Iris pigment epithelial cell (primary cell): ENCODE measurements at regions not wholly inside any gene's neighbourhood (a gene's known extent, or its start where the extent isn't known, plus 50 kb on each side); places are given as distances from the start of the nearest gene placed in this dataset.

Source experiments
- DNase-seq: peaks from one replicate; pipeline ENCODE4 v3.0.0-alpha.2; 2011; ENCODE audit warnings: low read depth

- DNase-seq: no peak
Observed at GRCh38 chr9:78605041-78606000, 308.4 kb downstream of the PSAT1 start.

DNA sequence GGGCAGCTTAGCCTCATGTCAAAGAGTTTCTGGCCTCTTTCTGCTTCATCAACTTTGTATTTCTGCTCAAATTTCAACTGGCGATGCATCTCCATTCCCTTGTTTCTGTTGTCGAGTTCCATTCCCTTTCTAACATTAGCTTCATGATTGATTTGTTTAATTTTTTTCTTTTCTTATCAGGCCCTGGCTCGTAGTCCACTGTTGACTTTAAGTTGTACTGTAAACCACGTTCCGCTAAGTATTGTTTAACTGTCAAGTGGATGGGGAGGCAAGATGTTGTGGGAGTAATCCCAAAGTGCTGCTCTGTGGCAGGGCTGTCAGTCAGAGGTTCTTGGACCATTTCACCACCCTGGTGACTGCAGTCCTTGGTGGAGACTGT is 309.1 kb downstream of the PSAT1 start:
- DNase-seq: no peak

DNA sequence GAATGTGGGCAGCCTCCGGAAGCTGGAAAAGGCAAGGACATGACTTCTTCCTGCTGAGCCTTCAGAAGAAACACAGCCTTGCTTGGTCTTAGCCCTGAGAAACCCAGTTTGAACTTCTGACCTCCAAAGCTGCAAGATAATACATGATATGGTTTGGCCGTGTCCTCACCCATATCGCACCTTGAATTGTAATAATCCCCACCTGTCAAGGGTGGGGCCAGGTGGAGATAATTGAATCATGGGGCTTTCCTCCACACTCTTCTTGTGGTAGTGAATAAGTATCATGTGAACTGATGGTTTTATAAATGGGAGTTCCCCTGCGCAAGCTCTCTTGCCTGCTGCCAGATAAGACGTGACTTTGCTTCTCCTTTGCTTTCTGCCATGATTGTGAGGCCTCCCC is 310.9 kb downstream of the PSAT1 start:
- no peak for DNase-seq

GRCh38 chr9:78609450-78609849 is 312.5 kb downstream of the PSAT1 start:
- no peak for DNase-seq

DNA sequence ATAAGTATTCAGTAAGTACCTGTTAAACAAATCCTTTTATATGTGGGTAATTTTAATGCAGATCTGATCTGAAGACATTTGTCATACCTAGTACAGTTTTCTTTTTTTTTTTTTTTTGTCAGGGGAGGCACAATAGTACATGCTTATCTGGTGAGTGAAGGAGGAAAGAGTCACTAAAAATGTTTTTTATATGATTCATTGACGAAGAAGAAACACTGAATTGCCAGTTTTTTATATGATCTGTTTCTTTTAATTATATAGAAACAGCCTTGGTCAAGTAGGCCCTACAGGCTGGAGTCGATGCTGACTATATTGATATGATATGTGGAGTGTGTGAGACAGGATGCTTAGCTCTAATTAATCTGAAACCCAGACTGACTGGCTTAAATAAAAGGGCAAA is 315.2 kb downstream of the PSAT1 start:
- DNase-seq: peak; percentile 42

DNA sequence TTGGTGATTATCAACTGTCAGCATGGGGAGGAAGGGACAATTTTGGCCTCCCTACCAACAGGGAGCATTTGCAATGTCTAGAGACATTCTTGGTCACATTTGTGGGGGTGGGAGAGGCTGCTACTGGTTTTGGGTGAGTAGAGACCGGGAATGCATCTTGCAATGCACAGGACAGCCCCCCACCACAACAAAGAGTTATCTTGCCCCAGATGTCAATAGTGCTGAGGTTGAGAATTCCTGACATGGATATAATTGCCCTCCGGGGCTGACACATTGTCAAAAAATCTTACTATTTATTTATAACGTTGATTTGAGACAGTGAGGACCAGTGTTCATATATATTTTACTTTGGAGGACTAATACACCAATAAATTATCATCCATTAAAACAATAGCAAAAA is 316.1 kb downstream of the PSAT1 start:
- no peak for DNase-seq

- DNase-seq: no peak
Observed at GRCh38 chr9:78614892-78615291, 318.0 kb downstream of the PSAT1 start.

DNA sequence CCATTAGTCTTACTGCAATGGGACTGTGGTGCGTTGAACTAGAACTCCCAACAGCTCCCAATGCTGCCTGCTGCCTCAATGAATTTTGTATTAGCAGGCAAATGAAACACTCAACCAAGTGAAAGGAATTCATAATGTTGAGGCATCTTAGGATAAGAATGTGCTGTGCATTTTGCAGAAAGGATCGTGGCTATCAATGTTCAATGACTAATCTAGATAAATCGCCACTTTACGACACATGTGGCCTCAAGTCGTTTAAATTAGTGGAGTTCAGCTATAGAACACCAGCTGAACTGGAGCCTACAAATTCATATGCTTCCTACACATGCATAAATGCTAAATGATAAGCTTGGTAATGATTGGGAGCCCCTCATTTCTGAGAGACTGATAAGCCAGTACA is 318.4 kb downstream of the PSAT1 start:
- no peak for DNase-seq

DNA sequence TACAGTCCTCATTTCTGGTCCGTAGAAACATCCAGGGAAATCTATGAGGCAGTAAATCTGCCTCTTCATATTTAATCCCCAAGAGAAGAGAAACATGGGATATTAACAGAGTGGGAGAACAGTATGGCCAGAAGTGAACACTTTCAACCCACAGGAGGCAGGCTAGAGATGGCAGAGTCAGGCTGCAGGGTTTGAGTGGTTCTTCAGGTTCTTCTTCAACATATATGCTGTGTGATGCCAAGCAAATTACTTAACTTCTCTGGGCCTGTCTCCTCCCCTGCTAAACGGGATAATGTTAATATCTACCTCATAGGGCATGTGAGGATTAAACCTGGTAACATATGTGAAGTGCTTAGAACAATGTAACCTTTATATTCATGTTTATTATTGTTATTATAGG is 321.8 kb downstream of the PSAT1 start:
- no peak for DNase-seq

DNA sequence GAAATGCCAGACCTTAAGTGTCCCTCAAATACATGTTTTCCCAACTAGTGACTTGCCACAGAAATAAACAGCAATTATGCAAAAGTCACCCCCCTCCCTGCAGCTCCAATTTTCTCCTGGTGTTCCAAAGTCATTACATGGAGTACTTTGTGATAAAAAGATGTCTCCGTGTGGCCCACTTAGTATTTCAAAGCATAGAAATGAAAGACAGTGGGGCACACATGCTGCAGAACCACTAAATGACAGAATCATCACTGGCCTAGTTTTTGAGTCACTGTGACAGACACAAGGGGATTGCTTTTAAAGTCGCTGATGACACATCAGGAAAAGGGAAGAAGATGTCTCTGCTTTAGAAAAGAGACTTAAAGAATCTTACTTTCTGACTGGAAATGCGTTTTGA is 323.4 kb downstream of the PSAT1 start:
- no peak for DNase-seq

GRCh38 chr9:78620764-78621163 is 323.8 kb downstream of the PSAT1 start:
- peak; percentile 66 for DNase-seq

DNA sequence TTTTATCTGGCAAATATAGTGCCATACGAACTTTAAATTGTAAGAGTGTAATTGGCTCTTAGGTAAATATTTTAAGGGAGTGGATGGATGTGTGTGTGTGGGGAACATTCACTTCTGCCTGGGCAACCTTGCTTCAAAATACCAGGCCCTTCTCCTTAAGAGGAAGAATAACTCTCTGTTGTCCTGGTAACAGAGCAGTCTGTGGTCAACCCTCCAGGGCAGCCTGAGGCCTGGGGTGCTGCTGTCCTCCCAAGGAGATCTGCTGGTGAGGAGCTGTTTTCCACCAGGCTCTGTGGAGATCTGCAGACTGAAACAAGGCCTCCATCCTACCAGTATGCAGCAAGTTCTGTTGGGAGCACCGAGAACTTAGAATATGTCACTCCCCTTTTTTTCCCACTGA is 325.2 kb downstream of the PSAT1 start:
- DNase-seq: peak; percentile 23

- DNase-seq: no peak
Observed at GRCh38 chr9:78626971-78627370, 330.0 kb downstream of the PSAT1 start.

- no peak for DNase-seq
Observed at GRCh38 chr9:78630966-78631365, 334.0 kb downstream of the PSAT1 start.

- DNase-seq: no peak
Observed at GRCh38 chr9:78640728-78641127, 343.8 kb downstream of the PSAT1 start.

DNA sequence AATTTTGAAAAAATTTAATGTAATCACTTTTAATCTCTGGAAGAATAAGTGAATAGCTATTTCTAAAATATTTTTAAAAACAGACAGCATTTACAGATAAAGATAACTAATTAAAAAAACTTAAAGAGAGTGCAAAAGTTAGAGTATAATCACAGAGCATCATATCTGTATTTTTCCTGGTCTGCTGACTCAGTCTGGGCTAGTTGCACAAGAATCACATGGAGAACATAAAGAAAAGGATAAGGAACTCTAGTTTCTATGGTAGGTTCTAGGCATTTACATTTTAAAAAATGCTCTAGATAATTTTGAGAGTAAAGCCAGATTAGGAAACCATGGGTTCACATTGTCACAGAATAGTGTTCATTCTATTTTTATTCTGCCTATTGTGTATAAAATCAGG is 347.4 kb downstream of the PSAT1 start:
- peak; percentile 39 for DNase-seq

- no peak for DNase-seq
Observed at GRCh38 chr9:78654324-78654723, 357.4 kb downstream of the PSAT1 start.

GRCh38 chr9:78663369-78663768 is 366.4 kb downstream of the PSAT1 start:
- DNase-seq: no peak

DNA sequence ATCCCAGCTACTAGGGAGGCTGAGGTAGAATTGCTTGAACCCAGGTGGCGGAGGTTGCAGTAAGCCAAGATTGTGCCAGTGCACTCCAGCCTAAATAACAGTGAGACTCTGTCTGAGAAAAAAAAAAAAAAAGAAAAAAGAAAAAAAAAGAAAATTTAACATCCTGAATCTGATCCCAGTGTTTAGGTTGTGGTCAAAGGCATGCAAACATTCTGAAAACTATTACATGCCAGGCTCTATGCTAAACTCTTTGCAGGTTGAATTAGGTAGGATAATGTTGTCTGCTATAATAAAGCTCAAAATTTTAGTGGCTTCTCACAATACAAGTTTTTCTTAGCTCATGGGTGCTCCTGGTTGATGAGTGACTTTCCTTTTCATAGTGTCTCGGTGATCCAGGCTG is 367.4 kb downstream of the PSAT1 start:
- DNase-seq: no peak

- peak; percentile 17 for DNase-seq
Observed at GRCh38 chr9:78666818-78667414, 370.0 kb downstream of the PSAT1 start.

GRCh38 chr9:78668148-78668832 is 371.4 kb downstream of the PSAT1 start:
- no peak for DNase-seq

- no peak for DNase-seq
Observed at GRCh38 chr9:78669591-78669990, 372.7 kb downstream of the PSAT1 start.

DNA sequence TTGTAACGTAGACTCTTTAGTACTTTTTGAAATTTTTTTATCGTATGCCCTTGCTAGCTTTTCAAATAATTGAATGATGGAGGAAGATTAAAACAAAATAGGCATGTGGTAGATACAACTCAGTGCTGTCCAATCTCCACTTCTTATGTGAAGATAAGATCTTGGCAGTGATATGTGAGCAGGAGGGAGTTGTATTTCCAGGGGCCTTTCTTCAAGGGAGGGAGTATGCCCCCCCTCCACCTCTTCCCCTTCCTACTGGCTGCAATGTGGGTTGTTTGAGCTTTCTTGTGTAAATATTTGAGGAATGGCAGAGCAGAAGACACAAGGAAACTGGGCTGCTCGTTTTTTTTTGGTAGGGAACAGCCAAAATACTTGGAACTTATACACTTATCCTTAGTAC is 374.9 kb downstream of the PSAT1 start:
- no peak for DNase-seq
